A673 (cell line): ENCODE measurements at regions not wholly inside any gene's neighbourhood (a gene's known extent, or its start where the extent isn't known, plus 50 kb on each side); places are given as distances from the start of the nearest gene placed in this dataset.

Experiments used
- BruUV-seq: library from RNA; stranded (reverse); fragments of 400-500 nt; replicated peaks from 2 replicates; lab custom pipeline; 2021; lab: Mats Ljungman, UMichigan
- CTCF ChIA-PET: fragments of 300-600 bp; sonication (Branson Sonifier 250); formaldehyde crosslinking; loops from one replicate; lab custom pipeline; 2022; ENCODE audit warnings: antibody characterized with exemption; lab: Charles Lee
- POLR2A ChIA-PET: fragments of 300-600 bp; sonication (Branson Sonifier 250); formaldehyde crosslinking; loops from one replicate; lab custom pipeline; 2022; ENCODE audit warnings: antibody characterized with exemption; ENCODE audit not compliant: low non-redundant PET; lab: Charles Lee
- DNase-seq: peaks from one replicate; pipeline ENCODE4 v3.0.0-alpha.2; 2015; ENCODE audit warnings: low spot score
- H3K27ac ChIP-seq: fragments of 200-600 bp; sonication (generic); 2 replicates; pipeline ENCODE4 v1.5.1; 2016; ENCODE audit warnings: mixed run types, low read depth, mild to moderate bottlenecking, mixed read lengths, antibody characterized with exemption, low read length; ENCODE audit not compliant: poor library complexity, severe bottlenecking
- H3K27me3 ChIP-seq: fragments of 200-600 bp; sonication (generic); replicated peaks from 2 replicates; pipeline ENCODE4 v1.6.1; 2017; ENCODE audit warnings: mixed run types, low read depth, mild to moderate bottlenecking, mixed read lengths, antibody characterized with exemption, low read length; ENCODE audit not compliant: insufficient read depth, poor library complexity
- H3K36me3 ChIP-seq: fragments of 200-600 bp; sonication (generic); 2 replicates; pipeline ENCODE4 v1.6.1; 2016; ENCODE audit warnings: mixed run types, mild to moderate bottlenecking, mixed read lengths, antibody characterized with exemption, low read length; ENCODE audit not compliant: insufficient read depth, poor library complexity, severe bottlenecking
- H3K4me1 ChIP-seq: fragments of 200-600 bp; sonication (generic); 2 replicates; pipeline ENCODE4 v1.6.1; 2017; ENCODE audit warnings: mixed run types, mild to moderate bottlenecking, mixed read lengths, antibody characterized with exemption, low read length; ENCODE audit not compliant: insufficient read depth, poor library complexity, severe bottlenecking
- H3K4me3 ChIP-seq: fragments of 200-600 bp; sonication (generic); 2 replicates; pipeline ENCODE4 v1.5.1; 2016; ENCODE audit warnings: low read depth, mixed run types, mild to moderate bottlenecking, mixed read lengths, low read length; ENCODE audit not compliant: poor library complexity, severe bottlenecking
- H3K9me3 ChIP-seq: fragments of 200-600 bp; sonication (generic); 2 replicates; pipeline ENCODE4 v1.6.1; 2016; ENCODE audit warnings: mixed run types, low read depth, mild to moderate bottlenecking, mixed read lengths, antibody characterized with exemption, low read length; ENCODE audit not compliant: poor library complexity, severe bottlenecking
- EZH2 ChIP-seq: fragments of 200-600 bp; sonication (generic); IDR thresholded peaks from 2 replicates; pipeline ENCODE4 v1.6.1; 2017; ENCODE audit warnings: borderline replicate concordance, low read depth, mild to moderate bottlenecking, mixed read lengths, antibody characterized with exemption, low read length; ENCODE audit not compliant: poor library complexity, severe bottlenecking
- intact Hi-C: fragments of 100-400 bp; cut with micrococcal nuclease; formaldehyde crosslinking; loops from one replicate; pipeline ENCODE4 v1.10.0; 2022; ENCODE audit not compliant: unreplicated experiment
- TF ChIP-seq, protein P1 (sequence below): fragments of 300-800, 200-600 bp; sonication (generic); conservative IDR thresholded peaks from 2 replicates; pipeline ENCODE4 v1.5.1; 2017; ENCODE audit warnings: low read depth, mild to moderate bottlenecking, antibody characterized with exemption, low read length, moderate library complexity, mixed read lengths

DNA sequence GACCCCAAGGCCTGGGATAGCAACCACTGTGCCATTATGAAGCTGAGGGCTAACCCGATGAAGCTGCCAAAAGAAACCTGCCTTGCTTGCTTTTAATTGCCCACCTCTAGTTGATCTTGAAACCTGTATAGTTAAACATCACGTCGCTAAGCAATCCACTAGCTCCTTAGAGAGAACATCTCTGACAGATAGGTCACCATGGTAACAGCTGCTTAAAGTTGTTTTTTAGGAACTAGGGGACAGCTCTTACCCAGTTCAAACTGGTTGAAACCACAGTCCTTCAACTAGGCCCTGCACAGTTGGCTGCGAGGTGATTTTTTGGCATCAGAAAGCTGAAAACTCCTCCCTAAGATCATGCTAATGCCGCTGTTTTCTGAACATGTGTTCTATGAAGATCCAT is 135.7 kb downstream of the EBLN2 start:
- TF ChIP-seq, protein P1, sequence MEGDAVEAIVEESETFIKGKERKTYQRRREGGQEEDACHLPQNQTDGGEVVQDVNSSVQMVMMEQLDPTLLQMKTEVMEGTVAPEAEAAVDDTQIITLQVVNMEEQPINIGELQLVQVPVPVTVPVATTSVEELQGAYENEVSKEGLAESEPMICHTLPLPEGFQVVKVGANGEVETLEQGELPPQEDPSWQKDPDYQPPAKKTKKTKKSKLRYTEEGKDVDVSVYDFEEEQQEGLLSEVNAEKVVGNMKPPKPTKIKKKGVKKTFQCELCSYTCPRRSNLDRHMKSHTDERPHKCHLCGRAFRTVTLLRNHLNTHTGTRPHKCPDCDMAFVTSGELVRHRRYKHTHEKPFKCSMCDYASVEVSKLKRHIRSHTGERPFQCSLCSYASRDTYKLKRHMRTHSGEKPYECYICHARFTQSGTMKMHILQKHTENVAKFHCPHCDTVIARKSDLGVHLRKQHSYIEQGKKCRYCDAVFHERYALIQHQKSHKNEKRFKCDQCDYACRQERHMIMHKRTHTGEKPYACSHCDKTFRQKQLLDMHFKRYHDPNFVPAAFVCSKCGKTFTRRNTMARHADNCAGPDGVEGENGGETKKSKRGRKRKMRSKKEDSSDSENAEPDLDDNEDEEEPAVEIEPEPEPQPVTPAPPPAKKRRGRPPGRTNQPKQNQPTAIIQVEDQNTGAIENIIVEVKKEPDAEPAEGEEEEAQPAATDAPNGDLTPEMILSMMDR: no peak
- TF ChIP-seq EZH2: no peak
- Histone ChIP-seq H3K36me3 (no peaks in the 10 kb centered on the region), H3K27ac (no peak overlapping the region), H3K4me3 (no peak overlapping the region), H3K4me1 (peaks cover 8% of the 10 kb centered on the region), H3K9me3 (no peaks in the 10 kb centered on the region), H3K27me3 (no peaks in the 10 kb centered on the region)
- intact Hi-C loops: no loop called here
- no peak for DNase-seq
- no TSS peak for BruUV-seq
- POLR2A ChIA-PET: no interaction called here
- CTCF ChIA-PET: no interaction called here

GRCh38 chr3:73203101-73203500 is 141.6 kb downstream of the EBLN2 start:
- no peak overlapping the region for H3K27ac ChIP-seq
- H3K27me3 ChIP-seq: no peaks in the 10 kb centered on the region
- no TSS peak for BruUV-seq
- no peak overlapping the region for H3K4me3 ChIP-seq
- POLR2A ChIA-PET: no interaction called here
- H3K4me1 ChIP-seq: peaks cover 8% of the 10 kb centered on the region
- CTCF ChIA-PET: no interaction called here
- no peaks in the 10 kb centered on the region for H3K36me3 ChIP-seq
- TF ChIP-seq, protein P1: no peak
- no peak for TF ChIP-seq EZH2
- intact Hi-C loops: no loop called here
- DNase-seq: no peak
- H3K9me3 ChIP-seq: no peaks in the 10 kb centered on the region

- BruUV-seq: no TSS peak
- ChIA-PET POLR2A (no interaction called here), CTCF (no interaction called here)
- Histone ChIP-seq H3K4me3 (no peak overlapping the region), H3K36me3 (no peaks in the 10 kb centered on the region), H3K4me1 (peaks cover 8% of the 10 kb centered on the region), H3K9me3 (no peaks in the 10 kb centered on the region), H3K27me3 (no peaks in the 10 kb centered on the region), H3K27ac (no peak overlapping the region)
- no peak for DNase-seq
- no peak for TF ChIP-seq EZH2
- TF ChIP-seq, protein P1: no peak
- intact Hi-C loops: no loop called here
Observed at GRCh38 chr3:73203633-73204032, 142.2 kb downstream of the EBLN2 start.
